ENCODE measurements at regions not wholly inside any gene's neighbourhood (a gene's known extent, or its start where the extent isn't known, plus 50 kb on each side); places are given as distances from the start of the nearest gene placed in this dataset.

DNA sequence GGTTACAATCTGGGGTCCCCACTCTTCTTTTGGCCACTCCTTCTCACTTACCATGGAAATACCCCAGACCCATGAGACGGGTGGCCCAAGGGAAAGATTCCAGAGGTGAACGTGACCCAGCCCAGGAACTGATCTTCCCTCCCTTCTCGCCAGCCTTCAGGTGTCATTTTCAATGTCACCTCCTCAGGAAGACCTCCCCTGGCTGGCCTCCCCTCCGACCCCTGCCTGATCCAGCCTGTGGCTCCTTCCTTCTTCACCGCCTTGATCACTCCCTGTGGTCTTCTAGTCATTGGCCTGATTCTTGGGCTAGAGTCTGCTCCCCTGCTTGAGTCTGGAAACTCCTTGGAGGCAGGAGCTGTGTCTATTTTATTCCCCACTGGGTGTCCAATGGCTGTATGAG is 146.1 kb downstream of the SMAD6 start:
- Mint-ChIP-seq H3K27ac (peak overlapping the region; percentile 32), H3K4me3 (no peak overlapping the region), H3K4me1 (peaks cover 34% of the 10 kb centered on the region), H3K36me3 (ENCODE audit: low read depth) (peaks cover 8% of the 10 kb centered on the region), H3K9me3 (no peaks in the 10 kb centered on the region), H3K27me3 (ENCODE audit: insufficient read depth) (peaks cover 5% of the 10 kb centered on the region)
- Histone ChIP-seq H3K36me3 (ENCODE audit: control insufficient read depth, insufficient read depth, low read length) (peaks cover 5% of the 10 kb centered on the region), H3K9ac (ENCODE audit: extremely low read depth, low read length, poor library complexity, severe bottlenecking) (no peak overlapping the region), H3K4me1 (ENCODE audit: control insufficient read depth, insufficient read depth, low read length) (peaks cover 26% of the 10 kb centered on the region), H3K4me3 (ENCODE audit: low read length) (no peak overlapping the region), H3K27ac (ENCODE audit: low read depth, low read length) (no peak overlapping the region), H3K27me3 (ENCODE audit: control insufficient read depth, insufficient read depth, low read length, poor library complexity, severe bottlenecking) (no peaks in the 10 kb centered on the region), H3K9me3 (ENCODE audit: control insufficient read depth, low read length) (no peaks in the 10 kb centered on the region)
- TF ChIP-seq, protein P1, sequence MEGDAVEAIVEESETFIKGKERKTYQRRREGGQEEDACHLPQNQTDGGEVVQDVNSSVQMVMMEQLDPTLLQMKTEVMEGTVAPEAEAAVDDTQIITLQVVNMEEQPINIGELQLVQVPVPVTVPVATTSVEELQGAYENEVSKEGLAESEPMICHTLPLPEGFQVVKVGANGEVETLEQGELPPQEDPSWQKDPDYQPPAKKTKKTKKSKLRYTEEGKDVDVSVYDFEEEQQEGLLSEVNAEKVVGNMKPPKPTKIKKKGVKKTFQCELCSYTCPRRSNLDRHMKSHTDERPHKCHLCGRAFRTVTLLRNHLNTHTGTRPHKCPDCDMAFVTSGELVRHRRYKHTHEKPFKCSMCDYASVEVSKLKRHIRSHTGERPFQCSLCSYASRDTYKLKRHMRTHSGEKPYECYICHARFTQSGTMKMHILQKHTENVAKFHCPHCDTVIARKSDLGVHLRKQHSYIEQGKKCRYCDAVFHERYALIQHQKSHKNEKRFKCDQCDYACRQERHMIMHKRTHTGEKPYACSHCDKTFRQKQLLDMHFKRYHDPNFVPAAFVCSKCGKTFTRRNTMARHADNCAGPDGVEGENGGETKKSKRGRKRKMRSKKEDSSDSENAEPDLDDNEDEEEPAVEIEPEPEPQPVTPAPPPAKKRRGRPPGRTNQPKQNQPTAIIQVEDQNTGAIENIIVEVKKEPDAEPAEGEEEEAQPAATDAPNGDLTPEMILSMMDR (conservative IDR thresholded peaks at IDR 0.05), result no peak
- WGBS, 2 experiments (ENCODE audit: insufficient coverage in 1 of 2, insufficient read length in 1 of 2), result 89 to 94% methylated on average over 4 to 5 of the region's 5 CpGs
- peak; percentile 42 for DNase-seq

DNA sequence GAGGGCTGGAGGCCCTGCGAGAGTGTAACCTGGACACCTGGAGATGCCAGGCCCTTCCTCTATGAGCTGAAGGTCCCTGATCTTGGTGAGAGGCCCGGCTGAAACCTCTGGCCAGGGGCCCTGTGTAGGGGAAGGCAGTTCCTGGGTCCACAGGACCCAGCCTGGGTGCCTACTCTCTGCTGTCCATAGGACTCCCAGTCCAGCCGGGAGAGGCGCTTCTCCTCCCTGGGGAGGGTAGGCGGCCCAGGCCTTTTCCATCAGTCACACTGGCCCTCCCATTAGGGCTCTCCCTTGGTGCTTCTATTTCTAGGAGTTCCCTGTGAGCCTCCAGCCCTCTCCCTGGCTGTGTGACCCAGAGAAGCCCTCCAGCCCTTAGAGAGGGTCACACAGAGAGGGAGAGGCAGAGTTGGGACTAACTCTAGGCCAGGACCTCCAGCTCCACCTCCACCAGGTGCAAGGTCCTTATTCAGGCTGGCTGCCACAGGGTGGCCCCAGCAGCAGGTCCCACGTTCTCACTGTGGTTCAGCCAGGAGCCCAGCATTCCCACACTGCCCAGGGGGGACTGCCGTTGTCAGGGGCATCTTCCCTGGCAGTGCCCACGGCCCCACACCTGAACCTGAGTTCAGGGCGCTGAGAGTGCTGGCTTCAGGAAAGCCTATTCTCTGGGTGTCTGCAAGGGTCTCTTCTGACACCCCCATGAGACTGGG is 146.8 kb downstream of the SMAD6 start:
- H3K27me3 ChIP-seq (ENCODE audit: control insufficient read depth, insufficient read depth, low read length, poor library complexity, severe bottlenecking), result no peaks in the 10 kb centered on the region
- H3K36me3 ChIP-seq (ENCODE audit: control insufficient read depth, insufficient read depth, low read length), result peaks cover 5% of the 10 kb centered on the region
- H3K9me3 ChIP-seq (ENCODE audit: control insufficient read depth, low read length), result no peaks in the 10 kb centered on the region
- H3K27ac Mint-ChIP-seq, result peak overlapping the region; percentile 48
- no peak overlapping the region for H3K27ac ChIP-seq (ENCODE audit: low read depth, low read length)
- peaks cover 10% of the 10 kb centered on the region for H3K36me3 Mint-ChIP-seq (ENCODE audit: low read depth)
- H3K4me3 Mint-ChIP-seq, result no peak overlapping the region
- DNase-seq, result peak; percentile 49
- WGBS, 2 experiments (ENCODE audit: insufficient coverage in 1 of 2, insufficient read length in 1 of 2), result 95% methylated on average over 7 to 9 of the region's 9 CpGs
- TF ChIP-seq, protein P1 (conservative IDR thresholded peaks at IDR 0.05), result no peak
- H3K27me3 Mint-ChIP-seq (ENCODE audit: insufficient read depth), result peaks cover 6% of the 10 kb centered on the region
- H3K4me3 ChIP-seq (ENCODE audit: low read length), result no peak overlapping the region
- H3K4me1 ChIP-seq (ENCODE audit: control insufficient read depth, insufficient read depth, low read length), result peaks cover 22% of the 10 kb centered on the region
- H3K9me3 Mint-ChIP-seq, result no peaks in the 10 kb centered on the region
- no peak overlapping the region for H3K9ac ChIP-seq (ENCODE audit: extremely low read depth, low read length, poor library complexity, severe bottlenecking)
- peaks cover 27% of the 10 kb centered on the region for H3K4me1 Mint-ChIP-seq

DNA sequence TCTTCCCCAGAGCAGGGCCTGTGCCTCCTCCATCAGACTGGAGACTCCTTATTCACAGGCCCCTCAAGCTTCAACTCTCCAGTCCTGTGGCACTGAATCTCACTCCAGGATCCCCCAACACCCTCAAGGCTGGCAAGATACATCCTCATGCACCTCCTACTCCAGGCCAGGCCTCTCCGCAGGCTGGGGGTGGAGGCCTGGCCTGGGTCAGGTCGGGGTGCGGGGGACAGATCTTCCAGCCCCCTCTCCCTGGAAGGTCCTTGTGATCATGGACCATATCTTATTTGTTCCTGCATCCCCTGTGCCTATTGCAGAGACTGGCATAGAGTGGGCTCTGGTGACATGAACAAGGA is 147.3 kb downstream of the SMAD6 start:
- Histone ChIP-seq H3K9ac (ENCODE audit: extremely low read depth, low read length, poor library complexity, severe bottlenecking) (peak overlapping the region; percentile 36), H3K9me3 (ENCODE audit: control insufficient read depth, low read length) (no peaks in the 10 kb centered on the region), H3K4me3 (ENCODE audit: low read length) (no peak overlapping the region), H3K4me1 (ENCODE audit: control insufficient read depth, insufficient read depth, low read length) (peaks cover 17% of the 10 kb centered on the region), H3K27ac (ENCODE audit: low read depth, low read length) (no peak overlapping the region), H3K27me3 (ENCODE audit: control insufficient read depth, insufficient read depth, low read length, poor library complexity, severe bottlenecking) (no peaks in the 10 kb centered on the region), H3K36me3 (ENCODE audit: control insufficient read depth, insufficient read depth, low read length) (peaks cover 1% of the 10 kb centered on the region)
- TF ChIP-seq, protein P1 (conservative IDR thresholded peaks at IDR 0.05), result no peak
- peak; percentile 39 for DNase-seq
- H3K36me3 Mint-ChIP-seq (ENCODE audit: low read depth), result peaks cover 8% of the 10 kb centered on the region
- 89% methylated on average over 3 of the region's 3 CpGs; no CpG with 5 or more reads in 1 of the 2 experiments for WGBS, 2 experiments (ENCODE audit: insufficient coverage in 1 of 2, insufficient read length in 1 of 2)
- peaks cover 6% of the 10 kb centered on the region for H3K27me3 Mint-ChIP-seq (ENCODE audit: insufficient read depth)
- no peaks in the 10 kb centered on the region for H3K9me3 Mint-ChIP-seq
- H3K27ac Mint-ChIP-seq, result peak overlapping the region; percentile 88
- no peak overlapping the region for H3K4me3 Mint-ChIP-seq
- H3K4me1 Mint-ChIP-seq, result peaks cover 27% of the 10 kb centered on the region
